Adrenal gland (tissue), 5 donors: ENCODE measurements at regions not wholly inside any gene's neighbourhood (a gene's known extent, or its start where the extent isn't known, plus 50 kb on each side); places are given as distances from the start of the nearest gene placed in this dataset.

Source experiments
- CTCF ChIP-seq, 6 experiments: fragments of 450-650 bp in 4 of 6; fragments of 200-600 bp in 2 of 6; sonication (generic) in 1 of 6; IDR thresholded peaks; 1 replicate in 5 of 6; 2 replicates in 1 of 6; pipeline versions ENCODE4 v1.5.1 to v1.8.0; 2016 to 2021; ENCODE audit warnings: antibody characterized with exemption in 6 of 6, mild to moderate bottlenecking in 2 of 6, moderate library complexity in 1 of 6
- POLR2A ChIP-seq, 2 donors: fragments of 450-650 bp; IDR thresholded peaks; one replicate each; pipeline ENCODE4 v1.6.1; 2017; ENCODE audit warnings: antibody characterized with exemption in 2 of 2, mild to moderate bottlenecking in 2 of 2, moderate library complexity in 1 of 2
- donor health status: DM: no; HTN: no; CAD: no.

DNA sequence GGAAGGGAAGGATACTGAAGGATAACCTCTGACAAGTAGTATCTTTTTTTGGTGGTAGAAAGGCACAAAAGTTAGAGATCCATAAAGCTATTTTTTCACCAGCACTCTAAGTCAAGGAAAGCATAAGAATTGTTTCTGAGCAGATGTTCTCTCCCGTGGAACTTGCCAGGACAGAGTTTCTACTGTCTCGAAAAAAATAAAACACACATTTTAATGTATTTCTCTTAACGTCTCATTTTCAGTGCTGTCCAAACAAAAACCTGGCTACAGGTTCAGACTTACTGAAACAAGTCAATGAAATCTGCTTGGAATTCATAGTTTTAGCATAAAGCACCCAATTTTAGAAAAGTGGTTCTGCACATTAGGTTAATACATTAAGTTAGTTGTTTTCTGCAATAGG is 338.3 kb downstream of the LTN1 start:
- TF ChIP-seq CTCF (IDR thresholded peaks at IDR 0.05) (no peak), POLR2A (IDR thresholded peaks at IDR 0.05) (no peak)
